ENCODE measurements at regions not wholly inside any gene's neighbourhood (a gene's known extent, or its start where the extent isn't known, plus 50 kb on each side); places are given as distances from the start of the nearest gene placed in this dataset.

GRCh38 chr6:23268348-23268747 is 699.0 kb downstream of the HDGFL1 start:
- TF ChIP-seq CTCF (IDR thresholded peaks at IDR 0.05), result no peak
- TF ChIP-seq POLR2AphosphoS5 (IDR thresholded peaks at IDR 0.05), result no peak
- TF ChIP-seq EP300 (IDR thresholded peaks at IDR 0.05), result no peak

All from sigmoid colon (tissue), 4 donors.